MM.1S (cell line): ENCODE measurements at regions not wholly inside any gene's neighbourhood (a gene's known extent, or its start where the extent isn't known, plus 50 kb on each side); places are given as distances from the start of the nearest gene placed in this dataset.

Experiments
- DNase-seq: peaks from one replicate; pipeline ENCODE4 v3.0.0-alpha.2; 2015
- H2AFZ ChIP-seq: fragments of 300-600 bp; sonication (generic); 2 replicates; pipeline ENCODE4 v1.6.0; 2016; ENCODE audit warnings: antibody characterized with exemption, low read length
- H3F3A ChIP-seq: fragments of 300-600 bp; sonication (generic); 2 replicates; pipeline ENCODE4 v1.6.1; 2016; ENCODE audit warnings: mild to moderate bottlenecking, antibody characterized with exemption, low read length, moderate library complexity, mixed read lengths; ENCODE audit not compliant: insufficient read depth
- H3K27ac ChIP-seq: fragments of 300-600 bp; sonication (generic); 2 replicates; pipeline ENCODE4 v1.5.1; 2016; ENCODE audit warnings: mild to moderate bottlenecking, low read length
- H3K27me3 ChIP-seq: fragments of 300-600 bp; sonication (generic); replicated peaks from 2 replicates; pipeline ENCODE4 v1.6.0; 2016; ENCODE audit warnings: low read length; ENCODE audit not compliant: insufficient read depth
- H3K36me3 ChIP-seq: fragments of 300-600 bp; sonication (generic); replicated peaks from 2 replicates; pipeline ENCODE4 v1.6.1; 2016; ENCODE audit warnings: mild to moderate bottlenecking, low read length, mixed read lengths; ENCODE audit not compliant: insufficient read depth
- H3K4me1 ChIP-seq: fragments of 300-600 bp; sonication (generic); 2 replicates; pipeline ENCODE4 v1.6.1; 2016; ENCODE audit warnings: low read length, mixed read lengths
- H3K4me2 ChIP-seq: fragments of 300-600 bp; sonication (generic); 2 replicates; pipeline ENCODE4 v1.6.0; 2016; ENCODE audit warnings: low read depth, low read length
- H3K4me3 ChIP-seq: fragments of 300-600 bp; sonication (generic); 2 replicates; pipeline ENCODE4 v1.5.1; 2016; ENCODE audit warnings: low read length, mixed read lengths
- H3K79me2 ChIP-seq: fragments of 300-600 bp; sonication (generic); 2 replicates; pipeline ENCODE4 v1.6.1; 2016; ENCODE audit warnings: mixed run types, low read length, mixed read lengths
- H3K9ac ChIP-seq: fragments of 300-600 bp; sonication (generic); 2 replicates; pipeline ENCODE4 v1.6.1; 2016; ENCODE audit warnings: low read length, mixed read lengths
- H3K9me2 ChIP-seq: fragments of 300-600 bp; sonication (generic); replicated peaks from 2 replicates; pipeline ENCODE4 v1.6.1; 2016; ENCODE audit warnings: mild to moderate bottlenecking, low read length, mixed read lengths; ENCODE audit not compliant: insufficient read depth
- H3K9me3 ChIP-seq: fragments of 300-600 bp; sonication (generic); replicated peaks from 2 replicates; pipeline ENCODE4 v1.6.1; 2016; ENCODE audit warnings: mild to moderate bottlenecking, low read length, mixed read lengths; ENCODE audit not compliant: insufficient read depth
- H4K20me1 ChIP-seq: fragments of 300-600 bp; sonication (generic); 2 replicates; pipeline ENCODE4 v1.6.1; 2016; ENCODE audit warnings: mild to moderate bottlenecking, low read length, moderate library complexity, mixed read lengths; ENCODE audit not compliant: insufficient read depth
- EZH2 ChIP-seq: fragments of 300-600 bp; sonication (generic); optimal IDR thresholded peaks from 2 replicates; pipeline ENCODE3; 2017; ENCODE audit warnings: low read depth, mild to moderate bottlenecking, antibody characterized with exemption, low read length, mixed read lengths
- EZH2phosphoT487 ChIP-seq: fragments of 300-600 bp; sonication (generic); IDR thresholded peaks from 2 replicates; pipeline ENCODE4 v1.6.1; 2018; ENCODE audit warnings: antibody characterized with exemption, low read length
- TF ChIP-seq, protein P1 (sequence below): fragments of 300-600 bp; sonication (generic); IDR thresholded peaks from 2 replicates; pipeline ENCODE4 v1.5.1; 2016; ENCODE audit warnings: antibody characterized with exemption, low read length, mixed read lengths

GRCh38 chr14:84814391-84814790 is 715.6 kb upstream of the FLRT2 start:
- H3K9me3 ChIP-seq = no peaks in the 10 kb centered on the region
- H3F3A ChIP-seq = no peaks in the 10 kb centered on the region
- no peaks in the 10 kb centered on the region for H4K20me1 ChIP-seq
- H3K4me3 ChIP-seq = no peak overlapping the region
- H3K9me2 ChIP-seq = no peaks in the 10 kb centered on the region
- no peaks in the 10 kb centered on the region for H3K4me1 ChIP-seq
- no peak overlapping the region for H3K27ac ChIP-seq
- no peaks in the 10 kb centered on the region for H3K79me2 ChIP-seq
- DNase-seq = no peak
- H3K27me3 ChIP-seq = no peaks in the 10 kb centered on the region
- TF ChIP-seq EZH2phosphoT487 = no peak
- no peak for TF ChIP-seq EZH2
- TF ChIP-seq, protein P1, sequence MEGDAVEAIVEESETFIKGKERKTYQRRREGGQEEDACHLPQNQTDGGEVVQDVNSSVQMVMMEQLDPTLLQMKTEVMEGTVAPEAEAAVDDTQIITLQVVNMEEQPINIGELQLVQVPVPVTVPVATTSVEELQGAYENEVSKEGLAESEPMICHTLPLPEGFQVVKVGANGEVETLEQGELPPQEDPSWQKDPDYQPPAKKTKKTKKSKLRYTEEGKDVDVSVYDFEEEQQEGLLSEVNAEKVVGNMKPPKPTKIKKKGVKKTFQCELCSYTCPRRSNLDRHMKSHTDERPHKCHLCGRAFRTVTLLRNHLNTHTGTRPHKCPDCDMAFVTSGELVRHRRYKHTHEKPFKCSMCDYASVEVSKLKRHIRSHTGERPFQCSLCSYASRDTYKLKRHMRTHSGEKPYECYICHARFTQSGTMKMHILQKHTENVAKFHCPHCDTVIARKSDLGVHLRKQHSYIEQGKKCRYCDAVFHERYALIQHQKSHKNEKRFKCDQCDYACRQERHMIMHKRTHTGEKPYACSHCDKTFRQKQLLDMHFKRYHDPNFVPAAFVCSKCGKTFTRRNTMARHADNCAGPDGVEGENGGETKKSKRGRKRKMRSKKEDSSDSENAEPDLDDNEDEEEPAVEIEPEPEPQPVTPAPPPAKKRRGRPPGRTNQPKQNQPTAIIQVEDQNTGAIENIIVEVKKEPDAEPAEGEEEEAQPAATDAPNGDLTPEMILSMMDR = no peak
- H2AFZ ChIP-seq = no peak overlapping the region
- H3K36me3 ChIP-seq = no peaks in the 10 kb centered on the region
- no peak overlapping the region for H3K4me2 ChIP-seq
- H3K9ac ChIP-seq = no peak overlapping the region

GRCh38 chr14:84819528-84819927 is 710.4 kb upstream of the FLRT2 start:
- Histone ChIP-seq H3K27me3 (no peaks in the 10 kb centered on the region), H3K9me2 (no peaks in the 10 kb centered on the region), H4K20me1 (no peaks in the 10 kb centered on the region), H3K4me1 (no peaks in the 10 kb centered on the region), H3K79me2 (no peaks in the 10 kb centered on the region), H3K9ac (no peak overlapping the region), H3K4me2 (no peak overlapping the region), H3K27ac (no peak overlapping the region), H3F3A (no peaks in the 10 kb centered on the region), H2AFZ (no peak overlapping the region), H3K4me3 (no peak overlapping the region), H3K36me3 (no peaks in the 10 kb centered on the region), H3K9me3 (no peaks in the 10 kb centered on the region)
- no peak for DNase-seq
- no peak for TF ChIP-seq EZH2phosphoT487
- no peak for TF ChIP-seq EZH2
- TF ChIP-seq, protein P1 = no peak

DNA sequence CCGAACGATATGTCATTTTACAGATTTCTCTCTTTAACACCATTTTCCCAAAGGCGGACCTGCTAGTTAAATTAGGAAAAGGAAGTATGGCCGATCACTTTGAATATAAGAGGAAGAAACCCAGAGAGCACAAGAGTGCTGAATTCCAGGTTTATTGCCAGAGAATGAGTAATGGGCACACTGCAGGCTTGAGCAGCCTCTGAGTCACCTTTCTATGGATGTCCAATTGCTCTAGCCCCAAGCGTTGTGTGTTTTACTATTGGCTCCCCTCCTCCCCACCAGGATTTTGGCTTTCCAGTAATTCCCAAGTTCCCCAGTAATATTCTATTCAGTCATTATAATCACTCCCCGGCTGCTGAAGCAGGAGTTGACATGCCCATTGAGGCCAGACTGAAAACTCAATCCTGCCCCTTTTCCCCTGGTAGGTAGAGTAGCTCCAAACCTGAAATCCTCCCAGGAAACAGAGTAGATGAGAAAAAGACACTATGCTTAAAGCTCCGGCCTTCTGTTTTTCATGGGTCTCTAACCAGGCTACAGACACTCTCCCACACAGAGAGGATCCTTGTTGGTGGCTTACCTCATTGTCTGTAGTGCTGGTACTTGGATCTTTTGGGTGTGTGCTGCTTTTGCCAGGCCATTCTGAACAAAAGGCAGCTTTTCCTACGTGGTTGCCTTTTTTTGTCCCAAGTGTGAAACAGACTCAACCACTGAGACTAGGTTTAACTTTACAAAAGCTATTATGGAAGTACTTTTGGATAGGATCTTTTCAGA is 704.3 kb upstream of the FLRT2 start:
- no peaks in the 10 kb centered on the region for H3K79me2 ChIP-seq
- no peaks in the 10 kb centered on the region for H3F3A ChIP-seq
- TF ChIP-seq EZH2 (no peak), EZH2phosphoT487 (no peak)
- TF ChIP-seq, protein P1 = no peak
- no peak overlapping the region for H3K9ac ChIP-seq
- H3K27me3 ChIP-seq = no peaks in the 10 kb centered on the region
- H4K20me1 ChIP-seq = no peaks in the 10 kb centered on the region
- no peaks in the 10 kb centered on the region for H3K9me2 ChIP-seq
- H2AFZ ChIP-seq = no peak overlapping the region
- H3K27ac ChIP-seq = no peak overlapping the region
- H3K4me3 ChIP-seq = no peak overlapping the region
- no peak for DNase-seq
- H3K4me2 ChIP-seq = no peak overlapping the region
- no peaks in the 10 kb centered on the region for H3K4me1 ChIP-seq
- no peaks in the 10 kb centered on the region for H3K36me3 ChIP-seq
- H3K9me3 ChIP-seq = no peaks in the 10 kb centered on the region
